Stimulated activated CD8-positive, alpha-beta memory T cell treated with anti-CD3 and anti-CD28 coated beads, Interleukin-12 subunit alpha, Interleukin-12 subunit beta, amount 100 ng/mL, for 24 hours (primary cell): ENCODE measurements at regions not wholly inside any gene's neighbourhood (a gene's known extent, or its start where the extent isn't known, plus 50 kb on each side); places are given as distances from the start of the nearest gene placed in this dataset.

Experiments used
- DNase-seq: peaks from one replicate; pipeline ENCODE4 v3.0.0-alpha.2; 2020; ENCODE audit errors: extremely low read depth

- no peak for DNase-seq
These were observed 785.5 kb upstream of the ARRDC4 start for GRCh38 chr15:97174886-97175540.

GRCh38 chr15:97177151-97177577, 783.3 kb upstream of the ARRDC4 start:
- DNase-seq, result no peak

GRCh38 chr15:97182581-97182980, 777.9 kb upstream of the ARRDC4 start:
- no peak for DNase-seq

- DNase-seq, result no peak
These were observed 771.2 kb upstream of the ARRDC4 start for GRCh38 chr15:97189162-97189780.

GRCh38 chr15:97194750-97195149, 765.8 kb upstream of the ARRDC4 start:
- no peak for DNase-seq

- no peak for DNase-seq
These were observed 764.2 kb upstream of the ARRDC4 start for GRCh38 chr15:97196048-97197014.

GRCh38 chr15:97199393-97200051, 761.0 kb upstream of the ARRDC4 start:
- no peak for DNase-seq

GRCh38 chr15:97200161-97200560, 760.3 kb upstream of the ARRDC4 start:
- no peak for DNase-seq

GRCh38 chr15:97210277-97210676, 750.2 kb upstream of the ARRDC4 start:
- no peak for DNase-seq

- DNase-seq, result no peak
These were observed 744.9 kb upstream of the ARRDC4 start for GRCh38 chr15:97215629-97216028.

- no peak for DNase-seq
These were observed 736.3 kb upstream of the ARRDC4 start for GRCh38 chr15:97224191-97224641.

GRCh38 chr15:97234851-97235610, 725.5 kb upstream of the ARRDC4 start:
- no peak for DNase-seq

GRCh38 chr15:97235611-97235985, 724.9 kb upstream of the ARRDC4 start:
- DNase-seq, result no peak

- no peak for DNase-seq
These were observed 724.4 kb upstream of the ARRDC4 start for GRCh38 chr15:97236140-97236539.

GRCh38 chr15:97237160-97237559, 723.3 kb upstream of the ARRDC4 start:
- no peak for DNase-seq

GRCh38 chr15:97248376-97248775, 712.1 kb upstream of the ARRDC4 start:
- DNase-seq, result no peak

- no peak for DNase-seq
These were observed 700.6 kb upstream of the ARRDC4 start for GRCh38 chr15:97259943-97260342.

- no peak for DNase-seq
These were observed 659.3 kb upstream of the ARRDC4 start for GRCh38 chr15:97301166-97301565.

GRCh38 chr15:97316362-97316761, 644.1 kb upstream of the ARRDC4 start:
- DNase-seq, result no peak

GRCh38 chr15:97317163-97317562, 643.3 kb upstream of the ARRDC4 start:
- DNase-seq, result no peak

GRCh38 chr15:97319291-97319690, 641.2 kb upstream of the ARRDC4 start:
- no peak for DNase-seq
